ENCODE measurements at regions not wholly inside any gene's neighbourhood (a gene's known extent, or its start where the extent isn't known, plus 50 kb on each side); places are given as distances from the start of the nearest gene placed in this dataset.

- ATAC-seq (no peak), DNase-seq (ENCODE audit: low read depth, low spot score) (no peak)
- no peak overlapping the region for H3K27ac ChIP-seq (ENCODE audit: low read depth, low read length)
- TF ChIP-seq MAX (IDR thresholded peaks at IDR 0.05) (no peak), EZH2phosphoT487 (IDR thresholded peaks at IDR 0.05; ENCODE audit: borderline replicate concordance) (no peak)
- no peaks in the 10 kb centered on the region for H3K79me2 ChIP-seq (ENCODE audit: insufficient read depth, low read length)
- H3K4me3 ChIP-seq (replicated peaks in 1 of 2; ENCODE audit: low read depth in 1 of 2, low read length in 2 of 2): no peak overlapping the region
- H3K9me3 ChIP-seq (ENCODE audit: control insufficient read depth in 1 of 2, insufficient read depth in 1 of 2, low read depth in 1 of 2, low read length in 2 of 2): no peaks in the 10 kb centered on the region
- H2AFZ ChIP-seq (ENCODE audit: low read depth, low read length, poor library complexity, severe bottlenecking): no peak overlapping the region
- H3K4me2 ChIP-seq (ENCODE audit: low read length): no peak overlapping the region
- intact Hi-C loops (cut with micrococcal nuclease): no loop called here
- RAD21 ChIA-PET (ENCODE audit: low non-redundant PET in 1 of 2, low total read pairs in 2 of 2, uncharacterized antibody in 2 of 2, unreplicated experiment in 2 of 2): no interaction called here
- POLR2A ChIA-PET: no interaction called here
- H4K20me1 ChIP-seq (ENCODE audit: insufficient read depth): no peaks in the 10 kb centered on the region
- no peak overlapping the region for H3K9ac ChIP-seq (ENCODE audit: low read length)
- BruUV-seq (replicated peaks): no TSS peak
- H3K4me1 ChIP-seq (ENCODE audit: control insufficient read depth in 1 of 2, insufficient read depth in 2 of 2, low read length in 2 of 2): no peaks in the 10 kb centered on the region
- CTCF ChIA-PET: no interaction called here
- H3K36me3 ChIP-seq (ENCODE audit: control insufficient read depth in 1 of 2, insufficient read depth in 2 of 2, low read length in 2 of 2): no peaks in the 10 kb centered on the region
- no peaks in the 10 kb centered on the region for H3K27me3 ChIP-seq (ENCODE audit: insufficient read depth, low read length)
- H3K9me2 ChIP-seq (ENCODE audit: insufficient read depth): no peaks in the 10 kb centered on the region
Observed at GRCh38 chr10:78896159-78896928, 172.4 kb upstream of the ZMIZ1 start.

DNA sequence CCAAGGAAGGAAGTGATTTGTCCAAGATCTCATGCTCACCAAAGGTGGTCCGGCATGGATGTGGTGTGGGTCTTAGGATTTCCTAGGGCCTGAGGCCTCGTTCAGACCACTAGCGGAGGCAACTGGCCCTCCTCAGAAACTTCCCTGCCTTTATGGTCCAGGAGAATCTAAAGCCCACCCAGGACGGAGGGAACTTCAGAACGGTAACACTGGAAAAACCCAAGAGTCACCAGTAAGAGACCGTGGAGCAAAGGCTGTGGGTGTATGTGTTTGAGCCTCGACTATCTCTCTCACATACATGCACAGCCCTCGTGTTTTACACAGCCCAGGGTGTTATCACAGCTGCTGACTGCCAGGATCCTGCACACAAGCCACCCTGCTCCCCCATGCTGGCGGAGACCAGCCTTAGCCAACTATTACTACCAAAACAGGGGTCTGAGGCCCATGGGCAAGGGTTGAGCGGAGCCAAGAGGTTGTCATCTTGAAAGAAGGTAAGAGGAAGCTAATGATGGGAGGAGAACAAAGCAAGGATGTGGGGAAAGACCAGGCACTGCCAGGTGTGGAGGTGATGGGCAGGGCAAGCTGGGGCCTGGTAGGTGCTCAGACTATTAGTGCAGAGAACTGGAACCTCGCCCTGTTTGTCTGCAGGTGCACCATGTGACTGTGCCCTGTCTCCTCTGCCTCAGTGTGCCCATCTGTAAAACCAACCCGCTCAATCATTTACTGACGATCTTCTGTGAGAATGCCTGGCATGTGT is 170.2 kb upstream of the ZMIZ1 start:
- ChIA-PET CTCF (no interaction called here), POLR2A (no interaction called here), RAD21 (ENCODE audit: low non-redundant PET in 1 of 2, low total read pairs in 2 of 2, uncharacterized antibody in 2 of 2, unreplicated experiment in 2 of 2) (no interaction called here)
- Histone ChIP-seq H3K27ac (ENCODE audit: low read depth, low read length) (no peak overlapping the region), H3K4me1 (ENCODE audit: control insufficient read depth in 1 of 2, insufficient read depth in 2 of 2, low read length in 2 of 2) (no peaks in the 10 kb centered on the region), H3K9ac (ENCODE audit: low read length) (no peak overlapping the region), H3K4me3 (replicated peaks in 1 of 2; ENCODE audit: low read depth in 1 of 2, low read length in 2 of 2) (no peak overlapping the region), H2AFZ (ENCODE audit: low read depth, low read length, poor library complexity, severe bottlenecking) (no peak overlapping the region), H3K9me3 (ENCODE audit: control insufficient read depth in 1 of 2, insufficient read depth in 1 of 2, low read depth in 1 of 2, low read length in 2 of 2) (no peaks in the 10 kb centered on the region), H3K79me2 (ENCODE audit: insufficient read depth, low read length) (no peaks in the 10 kb centered on the region), H3K27me3 (ENCODE audit: insufficient read depth, low read length) (no peaks in the 10 kb centered on the region), H3K36me3 (ENCODE audit: control insufficient read depth in 1 of 2, insufficient read depth in 2 of 2, low read length in 2 of 2) (no peaks in the 10 kb centered on the region), H3K4me2 (ENCODE audit: low read length) (no peak overlapping the region), H3K9me2 (ENCODE audit: insufficient read depth) (no peaks in the 10 kb centered on the region), H4K20me1 (ENCODE audit: insufficient read depth) (no peaks in the 10 kb centered on the region)
- BruUV-seq (replicated peaks): no TSS peak
- ATAC-seq (no peak), DNase-seq (ENCODE audit: low read depth, low spot score) (no peak)
- intact Hi-C loops (cut with micrococcal nuclease): no loop called here
- TF ChIP-seq SIN3A (IDR thresholded peaks at IDR 0.05; ENCODE audit: low read depth) (no peak), EZH2 (IDR thresholded peaks at IDR 0.05) (no peak), ZFX (IDR thresholded peaks at IDR 0.05) (no peak), POLR2A (IDR thresholded peaks at IDR 0.05; ENCODE audit: borderline replicate concordance, extremely low read depth, insufficient read depth, insufficient read length) (no peak), ATF3 (IDR thresholded peaks at IDR 0.05) (no peak), EZH2phosphoT487 (IDR thresholded peaks at IDR 0.05; ENCODE audit: borderline replicate concordance) (no peak)

All from HCT116 (cell line).